HepG2 (cell line): ENCODE measurements at regions not wholly inside any gene's neighbourhood (a gene's known extent, or its start where the extent isn't known, plus 50 kb on each side); places are given as distances from the start of the nearest gene placed in this dataset.

Experiments
- ATAC-seq: fragments of 200-7000 bp; cut with Tn5 transposase; 3 replicates; pipeline ENCODE4 v1.9.1; 2020; ENCODE audit warnings: mild to moderate bottlenecking, moderate library complexity
- BruUV-seq: library from RNA; stranded (reverse); fragments of 400-500 nt; replicated peaks from 2 replicates; lab custom pipeline; 2021; lab: Mats Ljungman, UMichigan
- CTCF ChIA-PET: fragments of 300-600 bp; formaldehyde crosslinking; extraction: SDS; loops from one replicate; lab custom pipeline; 2021; ENCODE audit warnings: low total read pairs, inconsistent platforms, low intra/inter-chr PET ratio; lab: Yijun Ruan, JAX
- POLR2A ChIA-PET: fragments of 350-600 bp; sonication (Branson Sonifier 250); formaldehyde crosslinking; loops from one replicate; lab custom pipeline; 2020; ENCODE audit warnings: antibody characterized with exemption, inconsistent platforms; lab: Yijun Ruan, JAX
- DNase-seq: peaks from one replicate; pipeline ENCODE4 v3.0.0-alpha.2; 2015; ENCODE audit warnings: low spot score
- FAIRE-seq: peaks from 3 replicates; lab custom pipeline; 2011; peaks lifted over from hg19 to GRCh38; lab: Jason Lieb, UNC
- H2AFZ ChIP-seq: one replicate; pipeline ENCODE4 v1.6.1; 2011; ENCODE audit warnings: low read length, inconsistent platforms
- H3K27ac ChIP-seq: fragments of 300-600 bp; 3 replicates; pipeline ENCODE4 v1.8.0; 2011; ENCODE audit warnings: mixed run types, mild to moderate bottlenecking, mixed read lengths, low read length, inconsistent platforms; ENCODE audit not compliant: insufficient read depth; ENCODE audit errors: extremely low read length
- H3K27me3 ChIP-seq, 2 experiments: fragments of 200-600 bp in 1 of 2; 2 replicates in 1 of 2; 3 replicates in 1 of 2; pipeline versions ENCODE4 v1.6.0 to v1.8.0; 2011; ENCODE audit warnings: low read length in 2 of 2, mild to moderate bottlenecking in 2 of 2, moderate library complexity in 2 of 2, inconsistent platforms in 1 of 2; ENCODE audit not compliant: insufficient read depth in 2 of 2, control insufficient read depth in 1 of 2
- H3K36me3 ChIP-seq, 2 experiments: fragments of 200-600 bp in 1 of 2; replicated peaks in 1 of 2; 2 replicates in 1 of 2; 3 replicates in 1 of 2; pipeline versions ENCODE4 v1.5.1 to v1.8.0; 2011; ENCODE audit warnings: low read length in 2 of 2, inconsistent platforms in 1 of 2; ENCODE audit not compliant: insufficient read depth in 2 of 2, control insufficient read depth in 1 of 2
- H3K4me1 ChIP-seq: 2 replicates; pipeline ENCODE4 v1.5.1; 2012; ENCODE audit warnings: low read length, inconsistent platforms; ENCODE audit not compliant: insufficient read depth
- H3K4me2 ChIP-seq: 2 replicates; pipeline ENCODE4 v1.6.0; 2011; ENCODE audit warnings: low read depth, low read length, inconsistent platforms
- H3K4me3 ChIP-seq, 3 experiments: fragments of 200-600 bp in 1 of 3; sonication (generic), shearing (Covaris generic) in 1 of 3; replicated peaks in 1 of 3; 2 replicates each; pipeline ENCODE4 v1.5.1; 2011 to 2016; ENCODE audit warnings: low read length in 3 of 3, inconsistent platforms in 2 of 3, low read depth in 2 of 3, mild to moderate bottlenecking in 2 of 3, control low read depth in 1 of 3, mixed read lengths in 1 of 3; ENCODE audit not compliant: insufficient read depth in 1 of 3
- H3K79me2 ChIP-seq: one replicate; pipeline ENCODE4 v1.6.1; 2011; ENCODE audit warnings: low read length, inconsistent platforms; ENCODE audit not compliant: insufficient read depth
- H3K9ac ChIP-seq: 2 replicates; pipeline ENCODE4 v1.6.0; 2011; ENCODE audit warnings: mild to moderate bottlenecking, low read depth, low read length, inconsistent platforms; ENCODE audit not compliant: insufficient read depth
- H3K9me3 ChIP-seq: 2 replicates; pipeline ENCODE4 v1.5.1; 2012; ENCODE audit warnings: mild to moderate bottlenecking, low read length
- H4K20me1 ChIP-seq: 2 replicates; pipeline ENCODE4 v1.6.0; 2011; ENCODE audit warnings: inconsistent platforms, mild to moderate bottlenecking, low read length, moderate library complexity; ENCODE audit not compliant: insufficient read depth
- CAMTA2 ChIP-seq: sonication (generic); formaldehyde crosslinking; IDR thresholded peaks from 2 replicates; pipeline ENCODE4 v1.4.0; 2020; ENCODE audit warnings: mild to moderate bottlenecking, missing genetic modification reagents, borderline replicate concordance
- FOXK1 ChIP-seq: sonication (generic); formaldehyde crosslinking; IDR thresholded peaks from 2 replicates; pipeline ENCODE4 v1.4.0; 2020; ENCODE audit warnings: low read depth, missing genetic modification reagents, borderline replicate concordance
- NFRKB ChIP-seq: fragments of 450-650 bp; IDR thresholded peaks from 2 replicates; pipeline ENCODE4 v1.6.1; 2017
- TAF15 ChIP-seq: fragments of 200-400 bp; formaldehyde crosslinking; IDR thresholded peaks from one replicate; pipeline ENCODE4 v1.6.1; 2018; ENCODE audit warnings: mild to moderate bottlenecking, low read depth, low read length; ENCODE audit not compliant: poor library complexity, severe bottlenecking
- TFAP4 ChIP-seq: sonication (generic); IDR thresholded peaks from 2 replicates; pipeline ENCODE4 v1.6.1; 2016; ENCODE audit warnings: low read depth, borderline replicate concordance
- ZBTB7A ChIP-seq: sonication (generic); formaldehyde crosslinking; IDR thresholded peaks from 2 replicates; pipeline ENCODE4 v1.8.0; 2022; ENCODE audit warnings: mild to moderate bottlenecking, missing genetic modification reagents
- ZNF276 ChIP-seq: sonication (generic); formaldehyde crosslinking; IDR thresholded peaks from 2 replicates; pipeline ENCODE4 v1.4.0; 2020; ENCODE audit warnings: mild to moderate bottlenecking, low read depth, missing genetic modification reagents
- ZNF432 ChIP-seq: sonication (generic); formaldehyde crosslinking; IDR thresholded peaks from 2 replicates; pipeline ENCODE4 v1.5.0; 2020; ENCODE audit warnings: missing genetic modification reagents, mild to moderate bottlenecking, borderline replicate concordance
- ZNF441 ChIP-seq: sonication (generic); formaldehyde crosslinking; IDR thresholded peaks from 2 replicates; pipeline ENCODE4 v1.7.0; 2021; ENCODE audit warnings: missing genetic modification reagents, borderline replicate concordance
- ZNF598 ChIP-seq: sonication (generic); formaldehyde crosslinking; IDR thresholded peaks from 2 replicates; pipeline ENCODE4 v1.5.1; 2020; ENCODE audit warnings: mild to moderate bottlenecking, missing genetic modification reagents, borderline replicate concordance
- ZNF687 ChIP-seq: sonication (generic); formaldehyde crosslinking; IDR thresholded peaks from 2 replicates; pipeline ENCODE4 v1.5.1; 2020; ENCODE audit warnings: mild to moderate bottlenecking, missing genetic modification reagents, moderate library complexity
- ZNF747 ChIP-seq: sonication (generic); formaldehyde crosslinking; IDR thresholded peaks from 2 replicates; pipeline ENCODE4 v1.8.1; 2023; ENCODE audit warnings: missing genetic modification reagents, mild to moderate bottlenecking, borderline replicate concordance
- WGBS: methylation state at CpG from one replicate; pipeline ENCODE4 v1.1.6; 2017; ENCODE audit warnings: low lambda C conversion rate; 5-methylcytosine and 5-hydroxymethylcytosine counted together
- in situ Hi-C: cut with HindIII; loops from 2 replicates; pipeline ENCODE4 v1.10.0; 2017; ENCODE audit warnings: low pct_unique_long_range_greater_than_20kb; ENCODE audit not compliant: extremely low pct_ligation_motif_present
- intact Hi-C: fragments of 100-400 bp; cut with micrococcal nuclease; formaldehyde crosslinking; loops from one replicate; pipeline ENCODE4 v1.10.0; 2022; ENCODE audit not compliant: unreplicated experiment
- TF ChIP-seq, protein P1 (sequence below): sonication (generic); formaldehyde crosslinking; IDR thresholded peaks from 2 replicates; pipeline ENCODE4 v1.4.0; 2020; ENCODE audit warnings: mild to moderate bottlenecking, missing genetic modification reagents
- TF ChIP-seq, protein P2 (sequence below): sonication (generic); formaldehyde crosslinking; IDR thresholded peaks from 2 replicates; pipeline ENCODE4 v1.8.0; 2022; ENCODE audit warnings: mild to moderate bottlenecking, missing genetic modification reagents

DNA sequence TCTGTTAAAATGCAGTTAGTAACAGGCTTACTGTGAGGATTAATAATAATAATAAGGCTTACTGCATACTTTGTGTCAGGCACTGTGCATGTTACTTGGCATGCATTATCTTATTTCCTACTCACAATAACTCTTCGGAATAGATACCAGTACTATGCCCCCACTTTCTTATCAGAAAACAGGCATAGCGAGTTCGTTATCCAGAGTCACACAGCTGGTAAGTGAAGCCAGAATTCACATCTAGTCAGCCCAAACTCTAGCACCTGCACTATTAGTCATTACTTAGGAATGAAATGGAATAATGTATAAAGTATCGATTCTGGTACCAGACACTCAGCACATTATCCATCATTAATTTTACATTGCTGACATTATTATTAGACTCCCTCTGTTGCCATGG, 155.7 kb upstream of the BLID start (continued):
- no peak for TF ChIP-seq TFAP4
- TF ChIP-seq ZNF598 (CRISPR knock-in tag), result no peak

- FAIRE-seq, result no peak
- CTCF ChIA-PET, result no interaction called here
- TF ChIP-seq ZNF432, result no peak
- no peak for TF ChIP-seq TAF15
- no peak for TF ChIP-seq ZNF441 (CRISPR knock-in tag)
- TF ChIP-seq ZNF276 (CRISPR knock-in tag), result no peak
- TF ChIP-seq, protein P1, sequence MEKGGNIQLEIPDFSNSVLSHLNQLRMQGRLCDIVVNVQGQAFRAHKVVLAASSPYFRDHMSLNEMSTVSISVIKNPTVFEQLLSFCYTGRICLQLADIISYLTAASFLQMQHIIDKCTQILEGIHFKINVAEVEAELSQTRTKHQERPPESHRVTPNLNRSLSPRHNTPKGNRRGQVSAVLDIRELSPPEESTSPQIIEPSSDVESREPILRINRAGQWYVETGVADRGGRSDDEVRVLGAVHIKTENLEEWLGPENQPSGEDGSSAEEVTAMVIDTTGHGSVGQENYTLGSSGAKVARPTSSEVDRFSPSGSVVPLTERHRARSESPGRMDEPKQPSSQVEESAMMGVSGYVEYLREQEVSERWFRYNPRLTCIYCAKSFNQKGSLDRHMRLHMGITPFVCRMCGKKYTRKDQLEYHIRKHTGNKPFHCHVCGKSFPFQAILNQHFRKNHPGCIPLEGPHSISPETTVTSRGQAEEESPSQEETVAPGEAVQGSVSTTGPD (CRISPR knock-in tag), result no peak
- TF ChIP-seq CAMTA2, result no peak
- no peak for TF ChIP-seq FOXK1
- no peak for TF ChIP-seq NFRKB
- TF ChIP-seq ZNF687, result no peak
- TF ChIP-seq, protein P2, sequence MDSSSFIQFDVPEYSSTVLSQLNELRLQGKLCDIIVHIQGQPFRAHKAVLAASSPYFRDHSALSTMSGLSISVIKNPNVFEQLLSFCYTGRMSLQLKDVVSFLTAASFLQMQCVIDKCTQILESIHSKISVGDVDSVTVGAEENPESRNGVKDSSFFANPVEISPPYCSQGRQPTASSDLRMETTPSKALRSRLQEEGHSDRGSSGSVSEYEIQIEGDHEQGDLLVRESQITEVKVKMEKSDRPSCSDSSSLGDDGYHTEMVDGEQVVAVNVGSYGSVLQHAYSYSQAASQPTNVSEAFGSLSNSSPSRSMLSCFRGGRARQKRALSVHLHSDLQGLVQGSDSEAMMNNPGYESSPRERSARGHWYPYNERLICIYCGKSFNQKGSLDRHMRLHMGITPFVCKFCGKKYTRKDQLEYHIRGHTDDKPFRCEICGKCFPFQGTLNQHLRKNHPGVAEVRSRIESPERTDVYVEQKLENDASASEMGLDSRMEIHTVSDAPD (CRISPR knock-in tag), result no peak
- no peak for TF ChIP-seq ZBTB7A (CRISPR knock-in tag)
- TF ChIP-seq ZNF747, result no peak
These were observed 155.1 kb upstream of the BLID start for GRCh38 chr11:122271137-122271536.

More at GRCh38 chr11:122271137-122271536, 155.1 kb upstream of the BLID start:
- H3K9me3 ChIP-seq, result no peaks in the 10 kb centered on the region
- no peaks in the 10 kb centered on the region for H3K27me3 ChIP-seq
- H3K36me3 ChIP-seq, result no peaks in the 10 kb centered on the region
- POLR2A ChIA-PET, result no interaction called here
- H3K9ac ChIP-seq, result no peak overlapping the region
- no TSS peak for BruUV-seq
- H3K4me2 ChIP-seq, result no peak overlapping the region
- DNase-seq (no peak), ATAC-seq (no peak)
- H3K27ac ChIP-seq, result no peak overlapping the region
- no peaks in the 10 kb centered on the region for H4K20me1 ChIP-seq
- H3K79me2 ChIP-seq, result no peaks in the 10 kb centered on the region
- no peak overlapping the region for H3K4me3 ChIP-seq
- no peaks in the 10 kb centered on the region for H3K4me1 ChIP-seq
- WGBS, result 26% methylated on average over 4 of the region's 5 CpGs
- H2AFZ ChIP-seq, result no peak overlapping the region
- intact Hi-C loops, result no loop called here
- in situ Hi-C loops, result no loop called here
